Osteoblast (primary cell): ENCODE measurements at regions not wholly inside any gene's neighbourhood (a gene's known extent, or its start where the extent isn't known, plus 50 kb on each side); places are given as distances from the start of the nearest gene placed in this dataset.

ENCODE experiments used
- DNase-seq: peaks from one replicate; pipeline ENCODE4 v3.0.0; 2011; ENCODE audit warnings: low spot score, mixed read lengths; ENCODE audit not compliant: insufficient read length; ENCODE audit errors: missing footprints
- H2AFZ ChIP-seq: 2 replicates; pipeline ENCODE4 v1.6.0; 2011; ENCODE audit warnings: mild to moderate bottlenecking, low read length
- H3K27ac ChIP-seq: 2 replicates; pipeline ENCODE4 v1.5.1; 2011; ENCODE audit warnings: mild to moderate bottlenecking, low read depth, low read length, moderate library complexity
- H3K27me3 ChIP-seq: 2 replicates; pipeline ENCODE4 v1.6.0; 2012; ENCODE audit warnings: mild to moderate bottlenecking, control low read depth, inconsistent platforms, low read length, moderate library complexity; ENCODE audit not compliant: insufficient read depth
- H3K36me3 ChIP-seq: 2 replicates; pipeline ENCODE4 v1.5.1; 2011; ENCODE audit warnings: mild to moderate bottlenecking, low read length, control low read depth, moderate library complexity; ENCODE audit not compliant: insufficient read depth
- H3K4me1 ChIP-seq: 2 replicates; pipeline ENCODE4 v1.5.1; 2011; ENCODE audit warnings: mild to moderate bottlenecking, low read length, control low read depth, moderate library complexity; ENCODE audit not compliant: insufficient read depth
- H3K4me2 ChIP-seq: 2 replicates; pipeline ENCODE4 v1.6.0; 2011; ENCODE audit warnings: mild to moderate bottlenecking, low read length; ENCODE audit not compliant: insufficient read depth
- H3K4me3 ChIP-seq: fragments of 200-600 bp; sonication (generic); 3 replicates; pipeline ENCODE4 v1.5.1; 2012; ENCODE audit warnings: mild to moderate bottlenecking, low read length, inconsistent platforms; ENCODE audit not compliant: insufficient read depth
- H3K79me2 ChIP-seq: 2 replicates; pipeline ENCODE4 v1.6.0; 2012; ENCODE audit warnings: mild to moderate bottlenecking, low read length, control low read depth, inconsistent platforms; ENCODE audit not compliant: insufficient read depth
- H3K9me3 ChIP-seq: 2 replicates; pipeline ENCODE4 v1.5.1; 2011; ENCODE audit warnings: low read depth, low read length, control low read depth
- H4K20me1 ChIP-seq: 2 replicates; pipeline ENCODE4 v1.6.0; 2012; ENCODE audit warnings: mild to moderate bottlenecking, low read length, control low read depth; ENCODE audit not compliant: insufficient read depth
- TF ChIP-seq, protein P1 (sequence below): IDR thresholded peaks from 2 replicates; pipeline ENCODE4 v1.5.1; 2011; ENCODE audit warnings: mild to moderate bottlenecking, low read depth, low read length, moderate library complexity; ENCODE audit errors: extremely low read depth

DNA sequence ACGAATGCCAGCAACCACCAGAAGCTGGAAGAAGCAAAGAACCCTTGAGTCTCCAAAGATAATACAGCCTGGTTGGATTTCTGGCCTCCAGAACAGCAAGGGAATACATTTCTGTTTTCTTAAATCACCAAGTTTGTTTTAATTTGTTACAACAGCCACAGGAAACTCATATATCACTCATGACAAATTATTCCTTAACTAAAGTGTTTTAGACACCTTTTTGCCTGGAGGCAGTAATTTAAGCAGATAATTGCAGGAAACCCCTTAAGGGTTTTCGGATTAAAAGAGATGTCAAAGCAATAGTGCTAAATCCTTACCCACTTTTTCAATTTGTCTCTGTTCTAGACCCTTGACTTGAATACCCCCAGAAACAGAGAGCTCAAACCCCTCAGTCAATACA is 1050.0 kb downstream of the EPHA7 start:
- TF ChIP-seq, protein P1, sequence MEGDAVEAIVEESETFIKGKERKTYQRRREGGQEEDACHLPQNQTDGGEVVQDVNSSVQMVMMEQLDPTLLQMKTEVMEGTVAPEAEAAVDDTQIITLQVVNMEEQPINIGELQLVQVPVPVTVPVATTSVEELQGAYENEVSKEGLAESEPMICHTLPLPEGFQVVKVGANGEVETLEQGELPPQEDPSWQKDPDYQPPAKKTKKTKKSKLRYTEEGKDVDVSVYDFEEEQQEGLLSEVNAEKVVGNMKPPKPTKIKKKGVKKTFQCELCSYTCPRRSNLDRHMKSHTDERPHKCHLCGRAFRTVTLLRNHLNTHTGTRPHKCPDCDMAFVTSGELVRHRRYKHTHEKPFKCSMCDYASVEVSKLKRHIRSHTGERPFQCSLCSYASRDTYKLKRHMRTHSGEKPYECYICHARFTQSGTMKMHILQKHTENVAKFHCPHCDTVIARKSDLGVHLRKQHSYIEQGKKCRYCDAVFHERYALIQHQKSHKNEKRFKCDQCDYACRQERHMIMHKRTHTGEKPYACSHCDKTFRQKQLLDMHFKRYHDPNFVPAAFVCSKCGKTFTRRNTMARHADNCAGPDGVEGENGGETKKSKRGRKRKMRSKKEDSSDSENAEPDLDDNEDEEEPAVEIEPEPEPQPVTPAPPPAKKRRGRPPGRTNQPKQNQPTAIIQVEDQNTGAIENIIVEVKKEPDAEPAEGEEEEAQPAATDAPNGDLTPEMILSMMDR: no peak
- Histone ChIP-seq H3K36me3 (no peaks in the 10 kb centered on the region), H3K4me3 (no peak overlapping the region), H3K27me3 (no peaks in the 10 kb centered on the region), H3K79me2 (no peaks in the 10 kb centered on the region), H3K9me3 (peaks cover 2% of the 10 kb centered on the region), H3K4me1 (no peaks in the 10 kb centered on the region), H4K20me1 (no peaks in the 10 kb centered on the region), H3K27ac (no peak overlapping the region), H2AFZ (no peak overlapping the region), H3K4me2 (no peak overlapping the region)
- DNase-seq: no peak

DNA sequence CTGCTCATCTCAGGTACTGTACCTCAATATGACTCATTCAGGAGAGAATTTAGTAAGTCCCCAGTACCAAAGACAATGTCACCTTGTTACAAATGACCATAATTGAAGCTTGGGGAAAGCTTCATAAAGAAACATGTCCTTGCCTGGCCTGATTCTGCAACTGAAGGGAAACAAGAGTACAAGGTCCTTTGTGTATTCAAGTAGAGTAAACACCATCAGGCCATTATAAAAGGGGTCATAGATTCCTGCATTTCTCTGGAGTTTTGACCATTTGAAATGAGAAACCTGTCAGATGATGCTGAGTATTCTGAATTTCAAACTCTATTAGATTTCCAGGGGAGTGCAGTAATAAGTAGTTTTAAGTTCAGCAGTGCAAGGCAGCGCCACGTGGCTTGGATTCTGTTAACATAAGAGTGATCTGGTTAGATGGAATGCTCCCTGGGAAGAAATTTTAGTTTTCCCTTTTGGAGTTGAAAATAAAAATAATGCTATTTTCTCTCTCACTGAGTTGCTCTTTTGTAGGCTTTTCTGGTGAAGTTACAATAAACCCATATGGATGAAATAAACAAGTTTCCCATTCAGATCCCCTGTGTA is 1054.3 kb downstream of the EPHA7 start:
- no peak overlapping the region for H3K4me3 ChIP-seq
- no peaks in the 10 kb centered on the region for H3K4me1 ChIP-seq
- no peak overlapping the region for H3K4me2 ChIP-seq
- no peak overlapping the region for H2AFZ ChIP-seq
- no peaks in the 10 kb centered on the region for H3K79me2 ChIP-seq
- TF ChIP-seq, protein P1: no peak
- H3K36me3 ChIP-seq: no peaks in the 10 kb centered on the region
- peaks cover 2% of the 10 kb centered on the region for H3K9me3 ChIP-seq
- no peak for DNase-seq
- no peaks in the 10 kb centered on the region for H3K27me3 ChIP-seq
- no peak overlapping the region for H3K27ac ChIP-seq
- no peaks in the 10 kb centered on the region for H4K20me1 ChIP-seq

DNA sequence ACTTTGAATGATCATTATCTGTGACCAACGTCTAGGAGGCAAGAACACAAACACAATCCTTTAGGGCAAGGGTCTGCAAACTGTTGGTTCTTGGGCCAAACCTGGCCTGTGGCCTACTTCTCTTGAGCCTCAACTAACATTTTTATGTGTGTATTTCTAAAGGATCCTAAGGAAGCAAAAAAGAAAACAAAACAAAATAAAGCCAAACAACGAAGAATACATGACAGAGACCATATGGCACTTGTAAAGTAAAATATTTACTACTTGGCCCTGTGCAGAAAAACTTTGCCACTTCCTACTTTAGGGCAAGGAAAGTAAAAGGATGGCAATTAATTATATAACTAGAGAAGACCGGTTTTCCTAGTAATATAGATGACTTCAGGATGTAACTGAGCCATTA is 1056.2 kb downstream of the EPHA7 start:
- no peaks in the 10 kb centered on the region for H3K79me2 ChIP-seq
- H3K9me3 ChIP-seq: peaks cover 2% of the 10 kb centered on the region
- no peak for DNase-seq
- no peak overlapping the region for H3K27ac ChIP-seq
- H3K4me3 ChIP-seq: no peak overlapping the region
- no peak overlapping the region for H2AFZ ChIP-seq
- TF ChIP-seq, protein P1: no peak
- no peak overlapping the region for H3K4me2 ChIP-seq
- H3K27me3 ChIP-seq: no peaks in the 10 kb centered on the region
- H3K36me3 ChIP-seq: no peaks in the 10 kb centered on the region
- no peaks in the 10 kb centered on the region for H3K4me1 ChIP-seq
- no peaks in the 10 kb centered on the region for H4K20me1 ChIP-seq

- Histone ChIP-seq H3K27ac (no peak overlapping the region), H3K4me2 (no peak overlapping the region), H3K27me3 (no peaks in the 10 kb centered on the region), H3K79me2 (no peaks in the 10 kb centered on the region), H3K36me3 (no peaks in the 10 kb centered on the region), H3K9me3 (peaks cover 2% of the 10 kb centered on the region), H3K4me3 (no peak overlapping the region), H4K20me1 (no peaks in the 10 kb centered on the region), H2AFZ (no peak overlapping the region), H3K4me1 (no peaks in the 10 kb centered on the region)
- DNase-seq: no peak
- TF ChIP-seq, protein P1: no peak
These were observed 1057.0 kb downstream of the EPHA7 start for GRCh38 chr6:92362404-92362803.
